HG03575 (cell line): ENCODE measurements at regions not wholly inside any gene's neighbourhood (a gene's known extent, or its start where the extent isn't known, plus 50 kb on each side); places are given as distances from the start of the nearest gene placed in this dataset.

Experiments
- ATAC-seq: cut with Tn5 transposase; IDR thresholded peaks from one replicate; pipeline ENCODE4 v1.9.1; 2021; ENCODE audit not compliant: unreplicated experiment, insufficient number of reproducible peaks, low FRiP score; ENCODE audit errors: extremely low read depth

- ATAC-seq = no peak
These were observed 264.7 kb downstream of the PTTG2 start for GRCh38 chr4:38224850-38225249.

GRCh38 chr4:38226170-38226569 is 266.0 kb downstream of the PTTG2 start:
- no peak for ATAC-seq

- no peak for ATAC-seq
These were observed 270.1 kb downstream of the PTTG2 start for GRCh38 chr4:38230121-38230801.

DNA sequence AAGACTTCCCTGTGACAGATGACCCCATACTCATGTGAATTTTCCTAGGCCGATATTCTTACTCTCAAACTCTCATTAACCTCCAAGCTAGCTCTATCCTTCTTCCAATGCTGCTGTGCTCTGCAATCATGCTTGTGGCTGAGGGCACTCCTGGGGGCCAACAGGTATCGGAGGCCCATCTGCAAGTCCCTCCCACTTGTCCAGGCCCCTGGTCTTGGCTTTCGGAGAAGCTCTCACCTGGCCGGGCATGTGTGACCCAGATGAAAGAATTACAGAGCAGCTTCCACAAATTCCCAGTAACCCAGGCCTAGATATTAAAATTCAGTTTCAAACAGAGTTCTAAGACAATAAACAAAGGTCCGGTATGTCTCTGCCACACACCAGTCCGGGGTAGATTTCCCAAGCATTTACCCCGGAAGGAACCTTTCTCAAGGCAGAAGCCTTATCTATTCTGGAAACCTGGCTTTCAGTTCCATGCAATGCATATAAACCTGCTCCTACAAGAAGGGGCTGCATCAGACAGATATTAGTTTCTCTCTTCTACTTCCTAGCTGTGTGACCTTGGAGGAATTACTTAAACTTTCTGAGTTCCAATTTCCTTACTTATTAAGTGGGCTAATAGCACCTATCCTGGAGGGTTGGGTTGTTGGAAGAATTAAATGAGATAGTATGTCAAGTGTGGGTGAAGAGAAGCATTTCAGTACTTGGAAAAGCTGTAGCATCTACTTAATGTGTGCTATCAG is 270.8 kb downstream of the PTTG2 start:
- no peak for ATAC-seq

GRCh38 chr4:38231626-38232025 is 271.4 kb downstream of the PTTG2 start:
- ATAC-seq = no peak

- no peak for ATAC-seq
These were observed 272.5 kb downstream of the PTTG2 start for GRCh38 chr4:38232741-38233140.

DNA sequence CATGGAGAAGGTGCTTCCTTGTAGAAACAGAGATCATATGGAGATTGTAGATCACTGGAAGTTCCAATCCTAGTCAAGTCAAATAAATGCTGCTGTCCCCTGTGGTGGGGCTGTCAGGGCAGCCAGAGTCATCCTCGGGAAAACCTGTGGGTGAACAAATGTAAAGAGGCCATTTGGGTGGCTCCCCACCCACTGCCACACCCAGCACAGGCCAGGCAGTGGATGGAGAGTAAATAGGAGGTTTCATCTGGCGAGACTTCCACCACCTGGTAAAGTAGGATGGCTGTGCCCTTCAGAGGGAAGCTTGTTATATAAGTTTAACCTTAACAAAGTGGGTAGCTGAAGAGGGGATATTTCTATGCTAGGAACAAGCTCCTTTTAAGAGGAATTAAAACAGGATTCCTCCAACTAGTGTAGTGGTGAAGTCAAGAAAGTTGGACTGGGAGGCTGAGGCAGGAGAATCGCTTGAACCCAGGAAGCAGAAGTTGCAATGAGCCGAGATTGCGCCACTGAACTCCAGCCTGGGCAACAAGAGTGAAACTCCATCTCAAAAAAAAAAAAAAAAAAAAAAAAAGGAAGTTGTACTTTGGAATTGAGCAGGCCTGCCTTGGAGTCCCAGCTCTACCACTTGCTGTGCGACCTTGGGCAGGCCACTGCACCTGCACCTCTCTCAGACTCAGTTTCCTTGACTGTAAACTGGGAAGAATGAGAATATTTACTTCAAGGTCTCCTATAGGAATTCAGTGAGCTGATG is 273.7 kb downstream of the PTTG2 start:
- ATAC-seq = no peak

- no peak for ATAC-seq
These were observed 275.2 kb downstream of the PTTG2 start for GRCh38 chr4:38235354-38235753.

GRCh38 chr4:38236003-38236402 is 275.8 kb downstream of the PTTG2 start:
- ATAC-seq = no peak

GRCh38 chr4:38236503-38236902 is 276.3 kb downstream of the PTTG2 start:
- no peak for ATAC-seq

DNA sequence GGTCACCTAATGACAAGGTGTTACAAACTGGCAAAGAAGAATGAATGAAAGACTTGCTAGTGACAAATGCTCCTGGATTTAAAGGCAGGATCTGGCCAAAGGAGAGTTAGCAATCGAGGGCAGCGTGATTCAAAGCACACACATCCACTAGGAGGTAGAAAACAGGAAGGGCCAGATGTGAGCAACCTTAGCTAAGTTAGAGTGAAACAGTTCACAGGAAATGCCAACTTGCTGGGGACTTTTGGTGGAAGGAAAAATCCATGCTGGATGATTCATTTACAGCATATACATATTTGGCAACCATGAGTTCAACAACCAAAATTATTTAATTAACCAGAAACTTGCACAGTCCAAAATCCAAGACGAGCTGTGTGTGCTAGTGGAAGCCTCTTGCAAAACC is 276.9 kb downstream of the PTTG2 start:
- no peak for ATAC-seq

- no peak for ATAC-seq
These were observed 281.3 kb downstream of the PTTG2 start for GRCh38 chr4:38241541-38241940.

- ATAC-seq = no peak
These were observed 281.9 kb downstream of the PTTG2 start for GRCh38 chr4:38242101-38242500.

DNA sequence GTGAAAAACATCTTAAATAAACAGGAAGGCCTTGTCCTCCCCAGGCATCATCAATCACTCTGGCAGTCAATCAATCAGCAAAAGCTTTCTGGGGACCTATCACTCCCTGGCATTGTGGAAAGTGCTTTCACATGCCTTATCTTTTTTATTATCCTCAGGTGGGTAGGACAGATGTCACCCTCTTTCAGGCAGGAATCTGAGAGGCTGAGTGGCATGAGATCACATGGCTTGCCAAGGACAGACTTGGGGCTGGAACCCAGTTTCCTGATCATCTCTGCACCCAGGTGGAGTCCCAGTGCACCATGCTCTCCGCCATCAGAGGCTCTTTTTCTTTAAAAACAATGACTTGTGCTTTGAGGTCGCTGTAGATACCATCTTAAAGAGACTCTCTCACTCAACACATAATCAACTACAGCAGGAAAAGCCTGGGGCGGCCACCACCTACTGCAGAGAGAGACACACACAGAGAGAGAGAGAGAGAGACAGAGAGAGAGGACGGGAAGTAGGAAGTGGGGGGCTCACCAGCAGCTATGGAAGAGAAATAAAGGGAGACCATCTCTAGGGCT is 282.7 kb downstream of the PTTG2 start:
- ATAC-seq = no peak

DNA sequence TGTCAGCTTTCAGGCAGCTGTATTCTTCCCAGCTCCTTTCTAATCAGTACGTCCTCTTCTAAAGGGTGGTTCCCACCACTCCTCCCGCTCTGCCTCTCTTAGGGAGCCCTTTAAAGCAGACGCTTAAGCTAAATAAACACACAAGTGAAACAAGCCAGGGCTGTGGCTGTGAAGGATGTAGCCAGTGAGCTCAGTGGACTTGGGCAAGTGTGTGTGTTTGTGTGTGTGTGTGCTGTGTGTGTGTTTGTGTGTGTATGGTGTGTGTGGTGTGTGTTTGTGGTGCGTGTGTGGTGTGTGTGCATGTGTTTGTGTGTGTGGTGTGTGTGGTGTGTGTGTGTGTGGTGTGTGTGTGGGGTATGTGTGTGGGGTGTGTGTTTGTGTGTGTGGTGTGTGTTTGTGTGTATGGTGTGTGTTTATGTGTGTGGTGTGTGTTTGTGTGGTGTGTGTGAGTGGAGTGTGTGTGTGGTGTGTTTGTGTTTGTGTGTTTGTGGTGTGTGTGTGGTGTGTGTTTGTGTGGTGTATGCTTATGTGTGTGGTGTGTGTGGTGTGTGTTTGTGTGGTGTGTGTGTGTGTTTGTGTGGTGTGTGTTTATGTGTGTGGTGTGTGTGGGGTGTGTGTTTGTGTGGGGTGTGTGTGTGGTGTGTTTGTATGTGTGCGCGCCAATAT is 283.3 kb downstream of the PTTG2 start:
- ATAC-seq = no peak

GRCh38 chr4:38254825-38255224 is 294.6 kb downstream of the PTTG2 start:
- ATAC-seq = no peak

DNA sequence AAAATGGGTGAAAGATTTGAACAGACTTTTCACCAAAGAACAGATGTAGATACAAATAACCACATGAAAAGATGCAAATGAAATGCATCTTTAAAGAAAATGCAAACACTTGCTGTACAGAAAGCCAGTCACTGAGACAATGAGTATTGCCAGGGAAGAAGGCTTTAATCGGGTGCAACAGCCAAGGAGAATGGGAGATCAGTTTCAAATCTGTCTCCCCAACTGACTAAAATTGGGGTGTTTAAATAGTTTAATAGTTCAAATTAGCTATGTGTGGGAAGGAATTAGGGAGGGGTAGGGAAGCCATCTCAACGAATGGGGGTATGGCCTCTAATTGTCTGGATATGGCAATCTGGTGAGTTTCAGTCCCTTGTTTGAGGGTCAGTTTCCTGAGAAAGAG is 295.4 kb downstream of the PTTG2 start:
- no peak for ATAC-seq

DNA sequence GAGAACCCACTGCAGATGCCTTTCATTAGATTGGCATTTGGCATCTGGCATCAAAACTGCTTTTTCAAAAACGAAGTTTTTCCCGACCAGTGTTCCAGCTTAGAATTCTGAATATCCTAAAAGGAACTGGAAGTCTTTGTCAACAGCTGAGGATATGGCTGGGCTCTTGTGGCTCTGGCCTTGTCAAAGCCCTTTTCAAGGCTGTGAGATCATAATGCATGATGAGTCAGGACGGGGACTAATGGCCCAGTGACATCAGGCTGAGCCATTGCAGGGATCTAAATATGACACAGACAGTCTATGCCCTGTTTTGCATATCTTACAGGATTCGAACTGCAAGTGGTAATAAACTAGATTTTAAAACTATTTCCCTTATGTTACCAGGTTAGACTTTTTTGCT is 306.4 kb downstream of the PTTG2 start:
- ATAC-seq = no peak

DNA sequence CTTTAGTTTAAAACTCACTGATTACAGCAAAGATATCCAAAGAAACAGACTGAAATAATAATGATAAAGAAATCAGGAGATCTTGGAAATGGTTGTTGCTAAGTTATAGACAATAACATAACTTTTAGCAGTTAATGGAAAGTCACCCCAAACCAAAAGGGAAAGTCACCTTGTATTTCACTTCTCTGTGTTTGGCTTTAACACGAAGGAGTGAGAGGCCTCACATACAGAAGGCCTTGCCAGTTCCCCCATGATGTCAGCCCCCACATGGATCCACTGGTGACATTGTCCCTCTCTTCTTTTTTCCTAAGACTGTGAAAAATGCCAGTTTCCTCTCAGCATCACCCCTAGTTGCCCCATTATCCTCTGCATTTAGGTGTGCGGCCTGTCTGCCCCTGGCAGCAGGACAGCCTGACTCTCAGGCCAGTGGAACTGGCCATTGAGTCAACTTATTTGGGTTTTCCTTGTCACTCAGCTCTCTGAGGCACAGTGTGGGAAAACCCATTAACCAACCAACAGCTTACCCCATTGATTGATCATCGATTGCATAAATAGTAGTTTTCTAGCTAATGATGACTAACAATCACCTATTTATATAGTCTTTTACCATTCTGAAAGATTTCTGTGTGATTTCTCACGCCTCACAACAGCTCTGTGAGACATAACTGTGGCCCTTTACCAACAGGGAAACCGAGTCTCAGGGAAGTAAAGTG is 308.1 kb downstream of the PTTG2 start:
- no peak for ATAC-seq
